Memory B cell (primary cell): ENCODE measurements at regions not wholly inside any gene's neighbourhood (a gene's known extent, or its start where the extent isn't known, plus 50 kb on each side); places are given as distances from the start of the nearest gene placed in this dataset.

ENCODE experiments used
- ATAC-seq: fragments of 150-1000 bp; cut with Tn5 transposase; 2 replicates; pipeline ENCODE4 v1.10.0; 2021; ENCODE audit warnings: low read depth, mild to moderate bottlenecking, moderate library complexity
- DNase-seq, 2 donors: peaks; one replicate each; pipeline ENCODE4 v3.0.0; 2022; ENCODE audit warnings: low spot score in 2 of 2
- H3K27ac Mint-ChIP-seq: one replicate; pipeline ENCODE4 v1.8.0; 2022; ENCODE audit warnings: mild to moderate bottlenecking, moderate library complexity, mixed read lengths
- H3K27me3 Mint-ChIP-seq: one replicate; pipeline ENCODE4 v1.8.0; 2022; ENCODE audit warnings: mixed read lengths
- H3K36me3 Mint-ChIP-seq: one replicate; pipeline ENCODE4 v1.8.0; 2022; ENCODE audit warnings: mild to moderate bottlenecking, mixed read lengths
- H3K4me1 Mint-ChIP-seq: one replicate; pipeline ENCODE4 v1.8.0; 2022; ENCODE audit warnings: mixed read lengths
- H3K4me3 Mint-ChIP-seq: one replicate; pipeline ENCODE4 v1.8.0; 2022; ENCODE audit warnings: mild to moderate bottlenecking, moderate library complexity, mixed read lengths
- H3K9me3 Mint-ChIP-seq: one replicate; pipeline ENCODE4 v1.8.0; 2022; ENCODE audit warnings: mixed read lengths

GRCh38 chr6:137727216-137727765 is 139.8 kb upstream of the TNFAIP3 start:
- DNase-seq (no peak), ATAC-seq (no peak)
- Mint-ChIP-seq H3K27ac (no peak overlapping the region), H3K36me3 (no peaks in the 10 kb centered on the region), H3K4me3 (no peak overlapping the region), H3K9me3 (no peaks in the 10 kb centered on the region), H3K4me1 (no peaks in the 10 kb centered on the region), H3K27me3 (peaks cover 1% of the 10 kb centered on the region)

GRCh38 chr6:137728386-137729349 is 138.4 kb upstream of the TNFAIP3 start:
- H3K4me1 Mint-ChIP-seq = no peaks in the 10 kb centered on the region
- no peak overlapping the region for H3K4me3 Mint-ChIP-seq
- DNase-seq (no peak), ATAC-seq (no peak)
- no peak overlapping the region for H3K27ac Mint-ChIP-seq
- no peaks in the 10 kb centered on the region for H3K36me3 Mint-ChIP-seq
- peaks cover 1% of the 10 kb centered on the region for H3K27me3 Mint-ChIP-seq
- H3K9me3 Mint-ChIP-seq = no peaks in the 10 kb centered on the region

- Mint-ChIP-seq H3K4me1 (no peaks in the 10 kb centered on the region), H3K4me3 (no peak overlapping the region), H3K27me3 (peaks cover 5% of the 10 kb centered on the region), H3K27ac (no peak overlapping the region), H3K9me3 (no peaks in the 10 kb centered on the region), H3K36me3 (no peaks in the 10 kb centered on the region)
- DNase-seq = no peak
- ATAC-seq = no peak
These were observed 137.0 kb upstream of the TNFAIP3 start for GRCh38 chr6:137729866-137730629.

- DNase-seq (no peak), ATAC-seq (no peak)
- Mint-ChIP-seq H3K4me3 (no peak overlapping the region), H3K4me1 (peaks cover 4% of the 10 kb centered on the region), H3K27ac (no peak overlapping the region), H3K9me3 (no peaks in the 10 kb centered on the region), H3K36me3 (no peaks in the 10 kb centered on the region), H3K27me3 (peaks cover 7% of the 10 kb centered on the region)
These were observed 135.5 kb upstream of the TNFAIP3 start for GRCh38 chr6:137731600-137731959.

- no peak overlapping the region for H3K27ac Mint-ChIP-seq
- DNase-seq = no peak
- peaks cover 4% of the 10 kb centered on the region for H3K4me1 Mint-ChIP-seq
- H3K9me3 Mint-ChIP-seq = no peaks in the 10 kb centered on the region
- H3K36me3 Mint-ChIP-seq = no peaks in the 10 kb centered on the region
- ATAC-seq = no peak
- H3K4me3 Mint-ChIP-seq = no peak overlapping the region
- H3K27me3 Mint-ChIP-seq = peaks cover 7% of the 10 kb centered on the region
These were observed 135.0 kb upstream of the TNFAIP3 start for GRCh38 chr6:137731960-137732616.

- Mint-ChIP-seq H3K27me3 (peaks cover 6% of the 10 kb centered on the region), H3K4me3 (no peak overlapping the region), H3K27ac (no peak overlapping the region), H3K9me3 (no peaks in the 10 kb centered on the region), H3K36me3 (no peaks in the 10 kb centered on the region), H3K4me1 (peaks cover 4% of the 10 kb centered on the region)
- DNase-seq (no peak), ATAC-seq (no peak)
These were observed 133.7 kb upstream of the TNFAIP3 start for GRCh38 chr6:137733372-137733771.

DNA sequence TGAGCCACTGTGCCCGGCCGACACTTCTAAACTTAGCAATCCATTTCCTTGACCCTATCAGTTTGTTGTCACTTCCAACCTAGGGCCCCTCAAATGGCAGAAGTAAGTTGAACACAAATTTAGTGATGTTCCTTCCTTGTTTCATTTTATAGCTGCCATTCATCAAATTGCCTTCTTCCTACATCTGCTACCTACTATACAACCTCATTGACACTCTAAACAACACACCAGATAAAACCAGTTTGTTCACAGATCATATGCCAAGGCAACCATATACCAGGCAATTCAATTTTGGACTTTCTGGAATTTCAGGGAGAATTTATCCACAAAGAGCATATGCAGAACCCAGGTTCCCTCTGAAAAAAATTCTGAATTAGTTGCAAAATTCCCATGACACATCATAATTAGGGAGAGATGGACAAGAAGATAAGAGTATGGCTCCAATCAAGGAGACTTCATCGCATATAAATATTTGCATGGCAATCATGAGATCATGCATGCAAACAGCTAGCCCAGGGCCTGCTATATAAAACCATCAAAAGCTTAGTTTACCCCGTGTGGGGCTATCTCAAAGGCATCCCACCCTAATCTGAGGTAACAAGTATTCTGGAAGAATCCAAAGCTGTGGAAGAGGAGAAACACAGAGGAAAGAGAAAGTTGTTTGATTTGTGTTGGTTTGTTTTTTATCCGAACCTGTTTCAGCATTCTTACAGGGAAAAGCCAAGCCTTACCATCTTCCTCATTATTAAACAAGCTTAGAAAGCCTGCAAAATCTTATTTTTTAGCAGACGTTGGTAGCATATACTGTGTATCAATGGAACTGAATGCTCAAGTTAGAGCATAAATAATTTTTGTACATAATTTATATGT is 132.8 kb upstream of the TNFAIP3 start:
- ATAC-seq (no peak), DNase-seq (no peak)
- H3K4me3 Mint-ChIP-seq = no peak overlapping the region
- peaks cover 6% of the 10 kb centered on the region for H3K27me3 Mint-ChIP-seq
- peaks cover 4% of the 10 kb centered on the region for H3K4me1 Mint-ChIP-seq
- H3K9me3 Mint-ChIP-seq = no peaks in the 10 kb centered on the region
- H3K36me3 Mint-ChIP-seq = no peaks in the 10 kb centered on the region
- no peak overlapping the region for H3K27ac Mint-ChIP-seq

DNA sequence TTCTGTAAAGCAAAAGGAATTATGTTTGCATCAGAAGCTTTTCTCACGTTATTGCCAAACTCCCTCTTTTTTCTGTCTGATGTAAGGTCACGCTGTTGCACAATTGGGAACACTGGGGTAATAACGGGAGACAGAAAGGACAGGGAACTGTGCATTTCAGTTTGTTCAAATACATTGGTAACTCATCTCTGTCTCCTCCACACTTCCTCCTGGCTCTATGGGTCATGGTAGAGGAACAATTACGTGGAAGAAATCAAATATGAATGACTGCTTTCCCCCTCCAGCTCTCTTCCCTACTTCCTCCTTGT is 132.2 kb upstream of the TNFAIP3 start:
- ATAC-seq = no peak
- Mint-ChIP-seq H3K9me3 (no peaks in the 10 kb centered on the region), H3K27ac (no peak overlapping the region), H3K27me3 (peaks cover 6% of the 10 kb centered on the region), H3K4me3 (no peak overlapping the region), H3K4me1 (peaks cover 4% of the 10 kb centered on the region), H3K36me3 (no peaks in the 10 kb centered on the region)
- no peak for DNase-seq

GRCh38 chr6:137736048-137736818 is 130.8 kb upstream of the TNFAIP3 start:
- Mint-ChIP-seq H3K9me3 (no peaks in the 10 kb centered on the region), H3K27me3 (peaks cover 6% of the 10 kb centered on the region), H3K36me3 (no peaks in the 10 kb centered on the region), H3K4me3 (no peak overlapping the region), H3K27ac (no peak overlapping the region), H3K4me1 (peaks cover 4% of the 10 kb centered on the region)
- ATAC-seq = no peak
- DNase-seq = no peak

GRCh38 chr6:137736911-137737310 is 130.1 kb upstream of the TNFAIP3 start:
- peaks cover 6% of the 10 kb centered on the region for H3K27me3 Mint-ChIP-seq
- no peaks in the 10 kb centered on the region for H3K36me3 Mint-ChIP-seq
- H3K4me3 Mint-ChIP-seq = no peak overlapping the region
- no peak overlapping the region for H3K27ac Mint-ChIP-seq
- no peaks in the 10 kb centered on the region for H3K9me3 Mint-ChIP-seq
- DNase-seq (no peak), ATAC-seq (no peak)
- peaks cover 4% of the 10 kb centered on the region for H3K4me1 Mint-ChIP-seq

- DNase-seq (no peak), ATAC-seq (no peak)
- Mint-ChIP-seq H3K27me3 (peaks cover 6% of the 10 kb centered on the region), H3K4me1 (peaks cover 4% of the 10 kb centered on the region), H3K36me3 (no peaks in the 10 kb centered on the region), H3K9me3 (peaks cover under 1% of the 10 kb centered on the region), H3K4me3 (no peak overlapping the region), H3K27ac (no peak overlapping the region)
These were observed 129.0 kb upstream of the TNFAIP3 start for GRCh38 chr6:137737836-137738596.

GRCh38 chr6:137738931-137739504 is 128.0 kb upstream of the TNFAIP3 start:
- Mint-ChIP-seq H3K36me3 (no peaks in the 10 kb centered on the region), H3K27me3 (peaks cover 6% of the 10 kb centered on the region), H3K27ac (no peak overlapping the region), H3K9me3 (peaks cover 1% of the 10 kb centered on the region), H3K4me3 (no peak overlapping the region), H3K4me1 (peaks cover 4% of the 10 kb centered on the region)
- no peak for ATAC-seq
- no peak for DNase-seq
